ENCODE measurements at regions not wholly inside any gene's neighbourhood (a gene's known extent, or its start where the extent isn't known, plus 50 kb on each side); places are given as distances from the start of the nearest gene placed in this dataset.

DNA sequence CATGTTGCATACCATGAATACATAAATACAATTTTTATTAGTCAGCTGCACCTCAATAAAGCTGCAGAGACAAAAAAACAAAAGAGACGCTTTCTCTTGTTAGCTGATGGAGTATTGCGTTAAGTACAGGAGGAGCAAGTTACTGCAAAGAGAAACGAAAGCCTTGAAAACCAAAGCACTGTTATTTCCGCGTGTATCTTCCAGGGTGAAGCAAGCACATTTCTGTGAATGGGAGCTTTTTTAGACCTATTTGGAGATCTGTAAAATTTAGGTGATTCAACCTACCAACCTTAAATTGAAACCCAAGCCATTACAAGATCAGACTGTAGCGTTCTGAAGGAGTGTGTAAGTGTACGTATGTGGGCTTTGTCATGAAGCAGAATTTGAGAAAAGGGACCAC lies 390.4 kb downstream of the SOX9 start:
- no peak for DNase-seq

- DNase-seq: no peak
Measured at GRCh38 chr17:72511874-72512273, 391.1 kb downstream of the SOX9 start.

- DNase-seq: no peak
Measured at GRCh38 chr17:72512649-72513556, 392.1 kb downstream of the SOX9 start.

- DNase-seq: no peak
Measured at GRCh38 chr17:72514321-72514861, 393.6 kb downstream of the SOX9 start.

DNA sequence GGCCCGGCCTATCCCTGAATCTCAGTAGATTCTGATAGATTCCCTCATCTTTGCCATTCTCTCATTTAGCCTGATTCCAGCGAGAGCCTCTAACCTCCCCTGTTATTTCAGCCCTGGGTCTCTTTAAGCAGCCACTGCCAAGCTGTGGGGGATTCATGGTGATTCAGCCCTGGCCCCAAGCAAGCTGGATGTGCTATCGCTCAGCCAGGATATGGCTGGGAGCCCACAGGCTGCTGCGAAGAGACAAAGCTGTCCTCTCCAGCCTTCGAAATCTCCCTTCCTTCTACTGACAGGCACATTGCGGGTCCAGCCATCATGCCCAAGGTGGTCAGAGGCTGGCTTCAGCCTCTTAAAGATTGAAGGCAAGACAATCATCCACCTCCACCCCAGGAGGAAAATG lies 394.1 kb downstream of the SOX9 start:
- peak; percentile 55 for DNase-seq

- no peak for DNase-seq
Measured at GRCh38 chr17:72515291-72516065, 394.7 kb downstream of the SOX9 start.

- DNase-seq: no peak
Measured at GRCh38 chr17:72516772-72517399, 396.1 kb downstream of the SOX9 start.

DNA sequence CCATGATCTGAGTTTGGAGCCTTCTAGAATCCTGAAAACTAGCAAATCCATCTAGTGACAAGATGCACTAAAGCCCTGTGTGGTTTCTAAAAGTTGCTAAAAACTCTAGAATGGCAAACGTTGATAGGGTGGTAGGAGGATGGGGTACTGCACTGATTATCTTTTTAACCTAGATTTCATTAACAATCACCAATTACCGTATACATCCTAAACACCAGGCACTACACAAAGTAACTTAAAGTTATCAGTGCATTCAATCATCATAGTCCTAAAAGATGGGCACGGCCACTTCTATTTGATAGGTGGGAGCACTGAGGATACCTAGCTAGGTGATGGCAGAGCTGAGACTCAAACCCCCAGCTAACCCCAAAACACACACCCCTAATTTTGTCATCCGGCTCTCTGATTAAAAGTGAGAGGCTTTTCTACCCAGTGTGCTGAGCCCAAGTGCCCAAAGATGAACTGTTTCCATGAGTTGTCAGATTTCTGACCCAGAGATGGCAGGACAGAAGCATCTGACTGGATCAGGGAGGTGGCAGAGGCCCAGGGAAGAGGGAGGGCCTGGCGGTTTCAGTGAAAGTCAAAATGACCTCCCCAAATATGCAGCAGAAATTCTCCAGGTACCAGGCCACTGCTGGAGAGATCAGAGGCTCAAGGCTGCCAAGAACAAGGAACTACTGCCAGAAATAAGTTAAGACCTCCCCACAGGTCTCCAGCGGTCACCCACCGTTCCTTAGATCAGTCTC lies 396.8 kb downstream of the SOX9 start:
- DNase-seq: no peak

DNA sequence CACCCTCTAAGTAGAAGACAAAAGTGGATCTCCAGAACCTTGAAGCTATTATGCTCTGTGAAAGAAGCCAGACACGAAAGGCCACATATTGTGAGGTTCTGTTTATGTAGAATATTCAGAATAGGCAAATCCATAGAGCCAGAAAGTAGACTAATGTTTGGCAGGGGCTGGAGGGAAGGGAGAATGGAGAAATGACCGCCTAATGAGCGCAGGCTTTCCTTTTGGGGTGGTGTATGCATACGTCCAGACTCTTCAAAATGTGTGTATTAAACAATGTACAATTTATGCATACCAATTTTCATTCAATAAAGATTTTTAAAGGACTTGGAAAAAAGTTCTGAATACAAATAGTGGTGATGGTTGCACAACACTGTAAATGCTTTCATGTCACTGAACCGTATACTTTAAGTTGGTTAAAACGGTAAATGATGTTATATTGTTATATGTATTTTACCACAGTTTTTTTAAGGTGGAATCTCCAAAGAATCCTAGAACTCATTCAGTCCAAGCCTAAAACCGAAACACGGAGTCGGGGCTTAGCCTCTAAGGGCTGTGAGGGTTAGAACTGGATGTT lies 397.4 kb downstream of the SOX9 start:
- DNase-seq: no peak

GRCh38 chr17:72518753-72519597 lies 398.2 kb downstream of the SOX9 start:
- no peak for DNase-seq

- DNase-seq: no peak
Measured at GRCh38 chr17:72519598-72519936, 398.7 kb downstream of the SOX9 start.

GRCh38 chr17:72520665-72521303 lies 400.0 kb downstream of the SOX9 start:
- no peak for DNase-seq

DNA sequence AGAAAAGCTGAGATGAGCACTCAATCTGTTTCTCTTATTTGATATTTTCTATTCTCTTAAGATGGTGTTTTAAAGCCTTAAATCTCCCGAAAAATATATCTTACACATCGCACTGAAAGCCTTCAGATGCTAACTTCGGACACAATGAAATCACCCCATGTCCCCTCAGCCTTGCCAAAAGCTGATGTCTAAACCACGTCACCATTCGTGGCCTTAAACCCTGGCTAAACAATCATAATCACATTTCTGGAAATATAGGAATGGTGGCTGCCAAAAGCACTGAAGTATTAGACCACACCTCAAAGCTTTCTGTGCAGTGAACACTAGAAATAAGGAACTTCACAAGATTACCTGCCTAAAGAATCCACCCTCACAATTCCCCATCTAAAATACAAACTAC lies 402.7 kb downstream of the SOX9 start:
- DNase-seq: no peak

- DNase-seq: no peak
Measured at GRCh38 chr17:72525225-72526015, 404.6 kb downstream of the SOX9 start.

DNA sequence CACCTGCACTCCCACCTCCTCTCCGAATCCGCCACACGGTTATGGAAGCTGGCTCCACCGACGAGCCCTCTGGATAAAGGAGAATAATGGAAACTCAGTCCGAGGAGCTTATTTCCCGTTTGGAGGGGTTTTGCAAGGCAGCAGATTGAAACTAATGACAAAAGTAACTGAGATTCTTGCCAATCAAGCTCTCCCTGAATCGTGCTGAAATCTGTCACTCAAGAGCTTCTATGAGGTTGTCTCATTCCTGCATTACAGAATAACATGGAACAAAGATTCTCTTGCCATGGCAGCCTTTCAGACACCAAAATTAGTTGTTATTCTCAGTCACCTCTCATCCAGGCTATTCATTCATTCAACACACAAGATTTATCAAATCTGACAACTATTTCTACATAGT lies 405.9 kb downstream of the SOX9 start:
- DNase-seq: no peak

DNA sequence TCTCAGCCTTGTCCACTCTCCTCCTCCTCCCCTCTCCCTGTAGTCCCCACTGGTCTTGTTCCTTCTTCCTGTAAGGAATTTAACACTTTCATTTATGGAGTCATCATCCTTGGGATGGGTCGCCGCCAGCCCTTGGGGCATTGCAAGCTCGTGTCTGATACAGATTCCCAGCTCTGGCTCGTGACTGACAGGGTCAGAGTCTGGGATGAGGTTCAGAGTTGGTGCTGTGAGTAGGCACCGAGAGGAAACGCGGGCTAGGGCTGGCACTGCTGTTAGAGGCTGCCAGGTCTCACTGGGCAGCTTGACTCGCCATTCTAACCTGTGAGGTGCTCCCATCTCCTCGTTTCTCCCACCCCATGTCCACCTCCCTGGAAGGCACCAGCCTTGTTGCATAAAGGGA lies 407.0 kb downstream of the SOX9 start:
- no peak for DNase-seq

DNA sequence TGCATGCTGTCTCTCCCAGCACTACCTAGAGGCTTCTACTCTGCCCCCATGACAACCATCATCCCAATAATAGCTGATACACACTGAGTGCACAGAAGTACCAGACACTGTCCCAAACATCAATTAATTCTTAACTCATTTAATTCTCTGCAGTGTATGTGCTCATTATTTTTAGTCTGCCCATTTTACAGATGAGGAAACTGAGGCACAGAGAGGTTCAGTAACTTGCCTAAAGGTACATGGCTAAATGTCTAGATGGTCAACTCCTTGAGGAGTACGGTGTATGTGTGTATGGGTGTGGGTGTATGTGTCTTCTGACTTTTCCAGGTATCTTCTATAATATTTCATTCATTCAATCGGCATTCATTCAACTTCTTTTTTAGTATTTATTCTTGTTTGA lies 407.9 kb downstream of the SOX9 start:
- no peak for DNase-seq

DNA sequence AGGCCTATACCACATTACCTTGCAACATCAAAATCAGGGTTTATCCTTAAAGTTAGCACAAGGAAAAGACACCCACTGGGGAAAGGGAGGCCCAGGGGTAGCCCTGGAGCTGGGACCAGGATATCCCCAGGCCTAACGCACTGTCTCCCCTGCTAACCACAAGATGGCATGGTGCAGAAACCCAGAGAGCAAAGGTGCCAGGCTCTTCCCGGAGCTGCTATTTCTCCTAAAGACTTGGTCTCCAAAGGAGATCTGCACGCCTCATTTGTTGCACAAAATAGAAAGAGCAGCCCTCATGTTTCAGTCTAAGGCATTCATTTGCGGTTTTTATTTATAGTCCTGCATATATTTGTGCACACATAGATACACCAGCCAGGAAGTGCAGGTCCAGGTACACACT lies 408.6 kb downstream of the SOX9 start:
- peak; percentile 29 for DNase-seq

DNA sequence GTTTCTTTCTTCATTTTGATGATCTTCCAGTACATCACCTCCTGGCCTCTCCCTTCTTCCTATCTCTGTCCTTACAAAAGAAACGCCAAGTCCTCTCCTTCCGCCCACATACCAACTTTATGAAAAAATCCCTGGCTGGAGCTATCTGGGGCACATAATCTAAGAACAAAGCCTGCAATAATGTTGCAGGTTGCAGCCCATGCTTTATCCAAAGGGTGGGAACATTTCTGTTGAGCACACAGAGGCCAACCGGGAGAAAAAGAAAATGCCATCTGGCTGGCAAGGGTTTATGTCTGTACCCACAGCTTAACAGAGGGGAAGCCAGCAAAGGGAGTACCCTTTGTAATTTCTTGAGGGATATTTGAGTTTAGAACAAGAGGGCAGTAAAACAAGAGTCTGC lies 409.6 kb downstream of the SOX9 start:
- no peak for DNase-seq

GRCh38 chr17:72531729-72532128 lies 410.9 kb downstream of the SOX9 start:
- no peak for DNase-seq
